Islet precursor cell (in vitro differentiated cells): ENCODE measurements at regions not wholly inside any gene's neighbourhood (a gene's known extent, or its start where the extent isn't known, plus 50 kb on each side); places are given as distances from the start of the nearest gene placed in this dataset.
"Not testable (repeated sequence)": the region's sequence is repeated elsewhere in the genome, so short reads cannot be mapped to it uniquely, and the experiment has no call there.

Source experiments
- DNase-seq: peaks from one replicate; pipeline ENCODE4 v3.0.0-alpha.2; 2018

GRCh38 chr15:89031637-89032285 lies 56.5 kb upstream of the ABHD2 start:
- DNase-seq, result not testable (repeated sequence)

- DNase-seq, result no peak
Observed at GRCh38 chr15:89034305-89034704, 54.0 kb upstream of the ABHD2 start.

- no peak for DNase-seq
Observed at GRCh38 chr15:89035150-89035549, 53.1 kb upstream of the ABHD2 start.

GRCh38 chr15:89035658-89036057 lies 52.6 kb upstream of the ABHD2 start:
- DNase-seq, result peak; percentile 18

- peak; percentile 35 for DNase-seq
Observed at GRCh38 chr15:89038146-89038545, 50.1 kb upstream of the ABHD2 start.
